ENCODE measurements at regions not wholly inside any gene's neighbourhood (a gene's known extent, or its start where the extent isn't known, plus 50 kb on each side); places are given as distances from the start of the nearest gene placed in this dataset.

DNA sequence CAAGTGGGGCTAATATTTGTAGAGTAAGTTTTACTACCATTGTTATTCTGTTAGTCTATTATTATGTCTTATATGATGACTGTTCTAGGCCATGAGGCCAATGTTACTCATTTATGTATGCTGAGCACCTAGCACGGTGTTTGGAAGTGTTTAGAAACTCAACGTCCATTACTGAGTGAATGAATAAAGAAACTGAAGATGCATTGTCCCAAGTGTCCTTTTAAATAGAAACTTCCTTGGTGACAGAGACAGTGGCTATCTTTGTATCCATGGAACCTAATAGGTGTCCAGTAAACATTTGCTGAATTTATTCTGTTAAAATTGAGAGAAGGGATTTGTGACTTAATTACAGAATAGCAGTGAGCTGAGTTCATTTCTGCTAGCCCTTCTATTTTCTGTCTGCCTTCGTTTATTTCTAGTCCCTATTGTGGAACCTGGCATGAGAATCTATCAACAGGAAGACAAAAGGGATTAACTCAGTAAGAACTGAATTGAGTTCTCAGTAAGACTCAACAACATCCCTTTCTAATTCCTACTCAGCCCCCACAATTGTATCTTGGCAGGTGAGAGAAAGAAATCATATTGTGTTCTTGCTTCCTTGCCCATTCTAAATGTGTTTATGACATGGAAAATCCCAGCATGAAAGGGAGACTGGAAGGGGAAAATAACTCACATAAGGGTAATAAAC, 246.6 kb upstream of the LRRC3B start:
- Histone ChIP-seq H3K4me3 (ENCODE audit: low read length) (no peak overlapping the region), H3K79me2 (ENCODE audit: low read length) (no peaks in the 10 kb centered on the region), H3K36me3 (ENCODE audit: insufficient read depth, low read length) (no peaks in the 10 kb centered on the region), H3K9me2 (replicated peaks; ENCODE audit: insufficient read depth, low read length) (no peaks in the 10 kb centered on the region), H3K9ac (ENCODE audit: low read length) (no peak overlapping the region), H3K4me1 (ENCODE audit: low read length) (no peaks in the 10 kb centered on the region), H3K4me2 (ENCODE audit: low read depth, low read length, poor library complexity, severe bottlenecking) (no peak overlapping the region), H3K27me3 (ENCODE audit: low read length) (no peaks in the 10 kb centered on the region), H2AFZ (ENCODE audit: low read length) (no peak overlapping the region), H3K9me3 (ENCODE audit: low read length) (no peaks in the 10 kb centered on the region), H4K20me1 (ENCODE audit: insufficient read depth, low read depth, low read length) (no peaks in the 10 kb centered on the region), H3K27ac (ENCODE audit: low read length) (no peak overlapping the region)
- DNase-seq: no peak

DNA sequence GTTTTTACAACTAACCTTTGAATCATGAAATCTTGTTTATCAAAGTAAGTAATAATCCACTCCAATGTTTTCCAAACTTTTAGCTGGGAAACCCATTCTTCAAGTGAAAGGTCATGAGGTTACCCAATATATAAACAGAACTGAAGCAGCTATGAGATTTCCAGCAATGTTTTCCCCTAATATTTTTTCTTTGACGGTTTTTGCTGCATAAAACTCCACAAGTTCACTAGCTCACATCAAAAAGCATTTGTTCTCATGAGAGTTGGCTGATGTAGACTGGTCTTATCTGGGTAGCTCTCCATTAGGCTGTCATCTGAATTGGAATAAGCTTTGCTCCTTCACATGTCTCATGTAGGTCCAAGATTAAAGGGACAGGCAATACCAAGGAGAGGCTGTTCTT, 241.2 kb upstream of the LRRC3B start:
- Histone ChIP-seq H3K27ac (ENCODE audit: low read length) (no peak overlapping the region), H4K20me1 (ENCODE audit: insufficient read depth, low read depth, low read length) (no peaks in the 10 kb centered on the region), H3K9me2 (replicated peaks; ENCODE audit: insufficient read depth, low read length) (no peaks in the 10 kb centered on the region), H3K4me3 (ENCODE audit: low read length) (no peak overlapping the region), H3K79me2 (ENCODE audit: low read length) (no peaks in the 10 kb centered on the region), H3K9me3 (ENCODE audit: low read length) (no peaks in the 10 kb centered on the region), H3K9ac (ENCODE audit: low read length) (no peak overlapping the region), H3K4me2 (ENCODE audit: low read depth, low read length, poor library complexity, severe bottlenecking) (no peak overlapping the region), H3K4me1 (ENCODE audit: low read length) (no peaks in the 10 kb centered on the region), H3K27me3 (ENCODE audit: low read length) (no peaks in the 10 kb centered on the region), H2AFZ (ENCODE audit: low read length) (no peak overlapping the region), H3K36me3 (ENCODE audit: insufficient read depth, low read length) (no peaks in the 10 kb centered on the region)
- DNase-seq: no peak

DNA sequence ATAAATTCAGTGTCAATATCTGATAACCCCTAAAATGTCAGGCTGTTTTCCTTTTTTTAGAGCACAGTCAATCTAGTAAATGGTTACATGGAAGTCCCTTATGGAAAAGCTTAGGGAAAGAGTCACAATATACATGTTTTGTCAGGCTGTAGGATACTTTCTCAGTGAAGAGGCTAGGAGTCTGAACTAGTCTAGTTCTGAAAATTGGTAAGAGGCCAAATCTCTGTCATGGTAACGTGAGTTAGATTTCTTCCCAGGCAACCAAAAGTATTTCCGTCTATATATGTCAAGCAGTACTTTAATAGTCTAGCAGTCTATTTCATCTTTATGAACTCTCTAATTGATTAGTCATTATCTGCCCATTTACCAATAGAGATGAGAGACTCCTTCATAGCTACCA, 215.9 kb upstream of the LRRC3B start:
- Histone ChIP-seq H3K36me3 (ENCODE audit: insufficient read depth, low read length) (no peaks in the 10 kb centered on the region), H3K9me2 (replicated peaks; ENCODE audit: insufficient read depth, low read length) (no peaks in the 10 kb centered on the region), H3K9me3 (ENCODE audit: low read length) (no peaks in the 10 kb centered on the region), H3K27me3 (ENCODE audit: low read length) (no peaks in the 10 kb centered on the region), H3K27ac (ENCODE audit: low read length) (no peak overlapping the region), H4K20me1 (ENCODE audit: insufficient read depth, low read depth, low read length) (no peaks in the 10 kb centered on the region), H3K4me3 (ENCODE audit: low read length) (no peak overlapping the region), H3K4me2 (ENCODE audit: low read depth, low read length, poor library complexity, severe bottlenecking) (no peak overlapping the region), H3K4me1 (ENCODE audit: low read length) (no peaks in the 10 kb centered on the region), H2AFZ (ENCODE audit: low read length) (no peak overlapping the region), H3K9ac (ENCODE audit: low read length) (no peak overlapping the region), H3K79me2 (ENCODE audit: low read length) (no peaks in the 10 kb centered on the region)
- DNase-seq: no peak

DNA sequence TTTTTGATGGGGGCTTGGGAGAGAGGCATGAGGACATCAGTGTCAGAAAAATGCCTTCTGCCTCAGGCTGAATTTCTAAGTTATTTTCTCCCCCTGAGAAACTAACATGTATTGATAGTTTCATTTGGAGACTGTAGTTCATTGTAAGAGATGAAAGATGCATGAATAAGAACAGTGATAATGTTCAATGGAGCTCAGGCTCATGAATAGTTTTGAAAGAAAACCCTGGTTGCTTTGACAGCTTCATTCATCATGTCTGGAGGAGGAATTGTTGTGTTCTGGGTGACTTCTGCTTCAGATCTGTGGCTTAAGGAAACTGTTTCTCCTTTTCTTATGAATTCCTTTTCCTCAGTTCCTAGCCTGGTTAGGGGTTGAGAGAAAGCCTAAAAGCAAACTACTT, 204.0 kb upstream of the LRRC3B start:
- H3K9ac ChIP-seq (ENCODE audit: low read length): no peak overlapping the region
- DNase-seq: no peak
- H3K9me3 ChIP-seq (ENCODE audit: low read length): no peaks in the 10 kb centered on the region
- no peaks in the 10 kb centered on the region for H3K4me1 ChIP-seq (ENCODE audit: low read length)
- no peaks in the 10 kb centered on the region for H3K27me3 ChIP-seq (ENCODE audit: low read length)
- H3K9me2 ChIP-seq (replicated peaks; ENCODE audit: insufficient read depth, low read length): no peaks in the 10 kb centered on the region
- H3K36me3 ChIP-seq (ENCODE audit: insufficient read depth, low read length): no peaks in the 10 kb centered on the region
- no peak overlapping the region for H3K4me3 ChIP-seq (ENCODE audit: low read length)
- H3K27ac ChIP-seq (ENCODE audit: low read length): no peak overlapping the region
- H3K4me2 ChIP-seq (ENCODE audit: low read depth, low read length, poor library complexity, severe bottlenecking): no peak overlapping the region
- no peaks in the 10 kb centered on the region for H4K20me1 ChIP-seq (ENCODE audit: insufficient read depth, low read depth, low read length)
- no peak overlapping the region for H2AFZ ChIP-seq (ENCODE audit: low read length)
- H3K79me2 ChIP-seq (ENCODE audit: low read length): no peaks in the 10 kb centered on the region

DNA sequence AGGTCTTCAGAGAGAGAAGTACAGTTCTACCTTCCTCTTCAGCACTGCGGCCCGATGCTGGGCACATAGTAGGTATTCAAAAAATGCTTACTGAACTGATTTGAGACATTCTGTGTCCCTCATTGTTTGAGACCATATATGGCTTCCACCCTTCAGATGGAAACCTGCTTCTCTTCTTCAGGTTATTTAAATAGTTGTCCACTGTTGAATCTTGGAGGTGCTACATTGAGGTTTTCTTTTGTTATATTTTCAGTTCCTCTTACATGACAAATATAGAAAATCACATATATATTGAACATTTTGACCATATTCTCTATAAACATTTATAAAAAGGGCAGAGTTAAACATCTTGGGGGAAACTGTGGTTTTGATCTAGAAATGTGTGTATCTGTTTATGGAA, 200.2 kb upstream of the LRRC3B start:
- no peaks in the 10 kb centered on the region for H3K9me2 ChIP-seq (replicated peaks; ENCODE audit: insufficient read depth, low read length)
- no peaks in the 10 kb centered on the region for H3K9me3 ChIP-seq (ENCODE audit: low read length)
- no peaks in the 10 kb centered on the region for H3K79me2 ChIP-seq (ENCODE audit: low read length)
- no peak overlapping the region for H3K4me3 ChIP-seq (ENCODE audit: low read length)
- H2AFZ ChIP-seq (ENCODE audit: low read length): no peak overlapping the region
- H3K4me2 ChIP-seq (ENCODE audit: low read depth, low read length, poor library complexity, severe bottlenecking): no peak overlapping the region
- H3K27me3 ChIP-seq (ENCODE audit: low read length): no peaks in the 10 kb centered on the region
- H3K4me1 ChIP-seq (ENCODE audit: low read length): no peaks in the 10 kb centered on the region
- H3K9ac ChIP-seq (ENCODE audit: low read length): no peak overlapping the region
- no peaks in the 10 kb centered on the region for H3K36me3 ChIP-seq (ENCODE audit: insufficient read depth, low read length)
- no peak for DNase-seq
- H4K20me1 ChIP-seq (ENCODE audit: insufficient read depth, low read depth, low read length): no peaks in the 10 kb centered on the region
- H3K27ac ChIP-seq (ENCODE audit: low read length): no peak overlapping the region

DNA sequence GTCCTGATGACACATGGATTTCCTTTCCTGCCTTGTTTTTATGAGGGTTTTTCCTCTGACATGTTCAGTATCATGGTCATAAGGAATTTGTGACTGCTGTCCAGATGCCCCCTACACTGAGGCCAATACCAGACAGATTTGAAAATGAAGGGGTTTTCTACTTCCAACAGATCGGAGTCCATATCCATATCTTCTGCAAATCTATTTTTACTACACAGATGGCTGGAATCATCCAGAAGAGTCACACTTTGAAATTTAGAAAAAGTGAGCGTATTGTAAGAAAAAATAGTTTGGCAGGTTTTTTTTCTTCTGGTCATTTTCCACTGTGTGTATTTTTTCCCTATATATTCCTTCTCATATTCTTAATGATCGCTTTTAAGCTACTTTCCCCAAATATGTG, 197.5 kb upstream of the LRRC3B start:
- H3K4me2 ChIP-seq (ENCODE audit: low read depth, low read length, poor library complexity, severe bottlenecking): no peak overlapping the region
- no peaks in the 10 kb centered on the region for H3K9me2 ChIP-seq (replicated peaks; ENCODE audit: insufficient read depth, low read length)
- H4K20me1 ChIP-seq (ENCODE audit: insufficient read depth, low read depth, low read length): no peaks in the 10 kb centered on the region
- H3K9ac ChIP-seq (ENCODE audit: low read length): no peak overlapping the region
- no peaks in the 10 kb centered on the region for H3K79me2 ChIP-seq (ENCODE audit: low read length)
- no peaks in the 10 kb centered on the region for H3K36me3 ChIP-seq (ENCODE audit: insufficient read depth, low read length)
- no peak overlapping the region for H2AFZ ChIP-seq (ENCODE audit: low read length)
- DNase-seq: no peak
- H3K4me3 ChIP-seq (ENCODE audit: low read length): no peak overlapping the region
- no peak overlapping the region for H3K27ac ChIP-seq (ENCODE audit: low read length)
- H3K27me3 ChIP-seq (ENCODE audit: low read length): no peaks in the 10 kb centered on the region
- H3K4me1 ChIP-seq (ENCODE audit: low read length): no peaks in the 10 kb centered on the region
- H3K9me3 ChIP-seq (ENCODE audit: low read length): no peaks in the 10 kb centered on the region

DNA sequence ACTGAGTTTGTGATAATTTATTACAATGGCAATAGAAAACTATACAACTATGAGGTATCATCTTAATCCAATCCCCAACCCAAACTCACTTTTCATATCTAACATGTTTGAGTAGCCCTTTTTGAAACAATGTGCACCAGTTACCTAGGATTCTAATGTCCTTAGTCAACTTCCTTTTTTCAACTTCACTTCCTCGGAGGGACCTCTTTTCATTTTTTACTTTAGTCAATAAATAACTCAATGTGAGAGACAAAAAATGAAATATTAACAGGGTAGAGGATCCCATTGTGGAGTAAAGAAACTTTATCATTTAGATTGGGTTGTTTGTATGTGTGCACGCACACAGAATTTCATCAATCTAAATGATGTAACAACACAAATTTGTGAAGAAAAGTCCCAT, 193.6 kb upstream of the LRRC3B start:
- Histone ChIP-seq H3K79me2 (ENCODE audit: low read length) (no peaks in the 10 kb centered on the region), H3K27ac (ENCODE audit: low read length) (no peak overlapping the region), H3K4me3 (ENCODE audit: low read length) (no peak overlapping the region), H3K9me2 (replicated peaks; ENCODE audit: insufficient read depth, low read length) (no peaks in the 10 kb centered on the region), H3K9ac (ENCODE audit: low read length) (no peak overlapping the region), H3K27me3 (ENCODE audit: low read length) (no peaks in the 10 kb centered on the region), H2AFZ (ENCODE audit: low read length) (no peak overlapping the region), H4K20me1 (ENCODE audit: insufficient read depth, low read depth, low read length) (no peaks in the 10 kb centered on the region), H3K4me1 (ENCODE audit: low read length) (no peaks in the 10 kb centered on the region), H3K4me2 (ENCODE audit: low read depth, low read length, poor library complexity, severe bottlenecking) (no peak overlapping the region), H3K9me3 (ENCODE audit: low read length) (no peaks in the 10 kb centered on the region), H3K36me3 (ENCODE audit: insufficient read depth, low read length) (no peaks in the 10 kb centered on the region)
- no peak for DNase-seq

DNA sequence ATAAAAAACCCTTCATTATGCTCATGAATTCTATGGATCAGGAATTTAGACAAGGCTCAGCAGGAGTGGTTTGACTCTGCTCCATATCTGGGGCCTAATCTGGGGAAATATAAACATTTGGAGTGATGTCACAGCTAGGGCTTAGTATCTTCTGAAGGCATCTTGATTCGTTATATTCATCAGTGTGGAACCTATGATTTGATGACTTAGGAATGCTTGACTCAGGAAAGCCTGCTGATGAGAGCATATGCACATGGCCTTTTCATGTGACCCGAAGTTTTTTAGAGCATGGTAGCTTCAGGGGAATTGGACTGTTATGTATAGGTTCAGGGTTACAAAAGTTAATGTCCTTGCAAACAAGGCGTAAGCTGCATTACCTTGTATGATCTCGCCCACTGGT, 184.9 kb upstream of the LRRC3B start:
- H3K36me3 ChIP-seq (ENCODE audit: insufficient read depth, low read length): no peaks in the 10 kb centered on the region
- H3K4me2 ChIP-seq (ENCODE audit: low read depth, low read length, poor library complexity, severe bottlenecking): no peak overlapping the region
- no peaks in the 10 kb centered on the region for H3K9me3 ChIP-seq (ENCODE audit: low read length)
- no peak overlapping the region for H3K9ac ChIP-seq (ENCODE audit: low read length)
- no peak overlapping the region for H3K4me3 ChIP-seq (ENCODE audit: low read length)
- H4K20me1 ChIP-seq (ENCODE audit: insufficient read depth, low read depth, low read length): no peaks in the 10 kb centered on the region
- no peak overlapping the region for H3K27ac ChIP-seq (ENCODE audit: low read length)
- no peaks in the 10 kb centered on the region for H3K9me2 ChIP-seq (replicated peaks; ENCODE audit: insufficient read depth, low read length)
- H2AFZ ChIP-seq (ENCODE audit: low read length): no peak overlapping the region
- no peaks in the 10 kb centered on the region for H3K27me3 ChIP-seq (ENCODE audit: low read length)
- DNase-seq: no peak
- H3K4me1 ChIP-seq (ENCODE audit: low read length): no peaks in the 10 kb centered on the region
- no peaks in the 10 kb centered on the region for H3K79me2 ChIP-seq (ENCODE audit: low read length)

Data from Karpas-422 (cell line).